Fibroblast of villous mesenchyme (primary cell): ENCODE measurements at regions not wholly inside any gene's neighbourhood (a gene's known extent, or its start where the extent isn't known, plus 50 kb on each side); places are given as distances from the start of the nearest gene placed in this dataset.

Experiments used
- DNase-seq: peaks from one replicate; pipeline ENCODE4 v3.0.0-alpha.2; 2010; ENCODE audit warnings: low read depth
- H3K4me3 ChIP-seq: 2 replicates; pipeline ENCODE4 v1.5.1; 2011; ENCODE audit warnings: low read depth, mild to moderate bottlenecking, low read length
- CTCF ChIP-seq: IDR thresholded peaks from 2 replicates; pipeline ENCODE4 v1.5.1; 2012; ENCODE audit warnings: low read depth, mild to moderate bottlenecking, low read length; ENCODE audit not compliant: insufficient read depth

- TF ChIP-seq CTCF, result no peak
- H3K4me3 ChIP-seq, result no peak overlapping the region
- no peak for DNase-seq
Measured at GRCh38 chrX:150063138-150063518, 124.8 kb upstream of the EOLA2 start.

- TF ChIP-seq CTCF, result no peak
- H3K4me3 ChIP-seq, result no peak overlapping the region
- DNase-seq, result no peak
Measured at GRCh38 chrX:150063674-150064073, 125.4 kb upstream of the EOLA2 start.

- DNase-seq, result peak; percentile 53
- TF ChIP-seq CTCF, result no peak
- no peak overlapping the region for H3K4me3 ChIP-seq
Measured at GRCh38 chrX:150074175-150074574, 135.9 kb upstream of the EOLA2 start.

GRCh38 chrX:150080497-150080896, 142.2 kb upstream of the EOLA2 start:
- no peak for DNase-seq

GRCh38 chrX:150081076-150081475, 142.8 kb upstream of the EOLA2 start:
- TF ChIP-seq CTCF, result no peak
- DNase-seq, result no peak
- no peak overlapping the region for H3K4me3 ChIP-seq

More at GRCh38 chrX:150080497-150080896, 142.2 kb upstream of the EOLA2 start:
- no peak overlapping the region for H3K4me3 ChIP-seq
- TF ChIP-seq CTCF, result no peak

- TF ChIP-seq CTCF, result no peak
- DNase-seq, result no peak
- no peak overlapping the region for H3K4me3 ChIP-seq
Measured at GRCh38 chrX:150084496-150085229, 146.4 kb upstream of the EOLA2 start.

GRCh38 chrX:150085881-150086280, 147.6 kb upstream of the EOLA2 start:
- DNase-seq, result no peak
- no peak overlapping the region for H3K4me3 ChIP-seq
- TF ChIP-seq CTCF, result no peak
